ENCODE measurements at regions not wholly inside any gene's neighbourhood (a gene's known extent, or its start where the extent isn't known, plus 50 kb on each side); places are given as distances from the start of the nearest gene placed in this dataset.

DNA sequence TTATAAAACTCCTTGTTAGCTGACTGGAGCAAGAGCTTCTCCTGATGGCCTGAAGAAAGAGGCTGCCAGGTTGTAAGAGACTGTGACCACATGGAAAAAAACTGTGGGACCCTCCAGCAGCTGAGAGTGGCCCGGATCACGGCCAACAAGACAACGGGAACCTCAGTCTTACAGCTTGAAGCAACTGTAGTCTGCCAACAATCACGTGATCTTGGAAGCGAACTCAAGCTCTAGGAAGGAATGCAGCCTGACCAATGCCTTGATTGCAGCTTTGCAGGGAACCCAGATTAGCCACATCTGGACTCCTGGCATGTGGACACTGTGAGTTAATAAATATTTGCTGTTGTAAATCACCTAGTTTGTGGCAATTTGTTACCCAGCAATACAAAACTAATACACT is 442.6 kb upstream of the PRMT6 start:
- no peak overlapping the region for H3K4me3 ChIP-seq
- no peaks in the 10 kb centered on the region for H3K36me3 ChIP-seq
- Mint-ChIP-seq H3K4me1 (no peaks in the 10 kb centered on the region), H3K27me3 (ENCODE audit: insufficient read depth, low read depth) (no peaks in the 10 kb centered on the region), H3K27ac (no peak overlapping the region), H3K9me3 (no peaks in the 10 kb centered on the region), H3K36me3 (no peaks in the 10 kb centered on the region), H3K4me3 (no peak overlapping the region)
- no peak overlapping the region for H3K9ac ChIP-seq
- H3K27me3 ChIP-seq = no peaks in the 10 kb centered on the region
- peak overlapping the region; percentile 50 for H2AFZ ChIP-seq (replicated peaks)
- no peaks in the 10 kb centered on the region for H3F3A ChIP-seq (ENCODE audit: low read depth)
- no peaks in the 10 kb centered on the region for H4K20me1 ChIP-seq (ENCODE audit: low read depth)
- no peak overlapping the region for H3K27ac ChIP-seq
- no peaks in the 10 kb centered on the region for H3K9me3 ChIP-seq (ENCODE audit: low read depth)
- H3K4me1 ChIP-seq = no peaks in the 10 kb centered on the region
- H3K4me2 ChIP-seq = no peak overlapping the region
- DNase-seq (ENCODE audit: low spot score) = peak; percentile 3
- TF ChIP-seq EZH2 (IDR thresholded peaks at IDR 0.05) = no peak
- TF ChIP-seq, protein P1, sequence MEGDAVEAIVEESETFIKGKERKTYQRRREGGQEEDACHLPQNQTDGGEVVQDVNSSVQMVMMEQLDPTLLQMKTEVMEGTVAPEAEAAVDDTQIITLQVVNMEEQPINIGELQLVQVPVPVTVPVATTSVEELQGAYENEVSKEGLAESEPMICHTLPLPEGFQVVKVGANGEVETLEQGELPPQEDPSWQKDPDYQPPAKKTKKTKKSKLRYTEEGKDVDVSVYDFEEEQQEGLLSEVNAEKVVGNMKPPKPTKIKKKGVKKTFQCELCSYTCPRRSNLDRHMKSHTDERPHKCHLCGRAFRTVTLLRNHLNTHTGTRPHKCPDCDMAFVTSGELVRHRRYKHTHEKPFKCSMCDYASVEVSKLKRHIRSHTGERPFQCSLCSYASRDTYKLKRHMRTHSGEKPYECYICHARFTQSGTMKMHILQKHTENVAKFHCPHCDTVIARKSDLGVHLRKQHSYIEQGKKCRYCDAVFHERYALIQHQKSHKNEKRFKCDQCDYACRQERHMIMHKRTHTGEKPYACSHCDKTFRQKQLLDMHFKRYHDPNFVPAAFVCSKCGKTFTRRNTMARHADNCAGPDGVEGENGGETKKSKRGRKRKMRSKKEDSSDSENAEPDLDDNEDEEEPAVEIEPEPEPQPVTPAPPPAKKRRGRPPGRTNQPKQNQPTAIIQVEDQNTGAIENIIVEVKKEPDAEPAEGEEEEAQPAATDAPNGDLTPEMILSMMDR (IDR thresholded peaks at IDR 0.05) = no peak
- no peak for TF ChIP-seq EZH2phosphoT487 (IDR thresholded peaks at IDR 0.05)
- no peaks in the 10 kb centered on the region for H3K79me2 ChIP-seq (ENCODE audit: low read depth)

DNA sequence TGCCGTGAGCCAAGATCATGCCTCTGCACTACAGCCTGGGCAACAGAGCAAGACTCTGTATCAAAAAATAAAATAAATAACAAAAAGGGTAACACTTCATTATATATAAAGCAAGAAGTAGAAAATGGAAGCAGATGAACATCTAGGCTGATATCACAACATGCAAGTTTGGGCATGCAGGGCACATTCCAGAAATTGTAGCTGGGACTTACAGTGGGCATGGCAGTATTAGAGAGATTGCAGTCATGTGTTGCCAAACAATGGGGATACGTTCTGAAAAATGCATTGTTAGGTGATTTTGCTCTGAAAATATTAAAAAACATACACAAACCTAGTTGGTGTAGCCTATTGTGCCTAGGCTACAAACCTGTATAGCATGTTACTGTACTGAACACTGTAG is 441.0 kb upstream of the PRMT6 start:
- H3K4me3 Mint-ChIP-seq = no peak overlapping the region
- no peaks in the 10 kb centered on the region for H3K4me1 Mint-ChIP-seq
- H3K36me3 Mint-ChIP-seq = no peaks in the 10 kb centered on the region
- H3K27ac ChIP-seq = no peak overlapping the region
- DNase-seq (ENCODE audit: low spot score) = no peak
- no peaks in the 10 kb centered on the region for H3K27me3 Mint-ChIP-seq (ENCODE audit: insufficient read depth, low read depth)
- no peaks in the 10 kb centered on the region for H3K9me3 ChIP-seq (ENCODE audit: low read depth)
- no peak overlapping the region for H3K4me2 ChIP-seq
- no peak for TF ChIP-seq EZH2phosphoT487 (IDR thresholded peaks at IDR 0.05)
- TF ChIP-seq, protein P1 (IDR thresholded peaks at IDR 0.05) = no peak
- no peak for TF ChIP-seq EZH2 (IDR thresholded peaks at IDR 0.05)
- no peaks in the 10 kb centered on the region for H3F3A ChIP-seq (ENCODE audit: low read depth)
- no peaks in the 10 kb centered on the region for H3K4me1 ChIP-seq
- no peaks in the 10 kb centered on the region for H3K27me3 ChIP-seq
- no peak overlapping the region for H2AFZ ChIP-seq (replicated peaks)
- no peak overlapping the region for H3K27ac Mint-ChIP-seq
- no peaks in the 10 kb centered on the region for H3K9me3 Mint-ChIP-seq
- no peak overlapping the region for H3K4me3 ChIP-seq
- H3K79me2 ChIP-seq (ENCODE audit: low read depth) = no peaks in the 10 kb centered on the region
- H4K20me1 ChIP-seq (ENCODE audit: low read depth) = no peaks in the 10 kb centered on the region
- H3K9ac ChIP-seq = no peak overlapping the region
- no peaks in the 10 kb centered on the region for H3K36me3 ChIP-seq

DNA sequence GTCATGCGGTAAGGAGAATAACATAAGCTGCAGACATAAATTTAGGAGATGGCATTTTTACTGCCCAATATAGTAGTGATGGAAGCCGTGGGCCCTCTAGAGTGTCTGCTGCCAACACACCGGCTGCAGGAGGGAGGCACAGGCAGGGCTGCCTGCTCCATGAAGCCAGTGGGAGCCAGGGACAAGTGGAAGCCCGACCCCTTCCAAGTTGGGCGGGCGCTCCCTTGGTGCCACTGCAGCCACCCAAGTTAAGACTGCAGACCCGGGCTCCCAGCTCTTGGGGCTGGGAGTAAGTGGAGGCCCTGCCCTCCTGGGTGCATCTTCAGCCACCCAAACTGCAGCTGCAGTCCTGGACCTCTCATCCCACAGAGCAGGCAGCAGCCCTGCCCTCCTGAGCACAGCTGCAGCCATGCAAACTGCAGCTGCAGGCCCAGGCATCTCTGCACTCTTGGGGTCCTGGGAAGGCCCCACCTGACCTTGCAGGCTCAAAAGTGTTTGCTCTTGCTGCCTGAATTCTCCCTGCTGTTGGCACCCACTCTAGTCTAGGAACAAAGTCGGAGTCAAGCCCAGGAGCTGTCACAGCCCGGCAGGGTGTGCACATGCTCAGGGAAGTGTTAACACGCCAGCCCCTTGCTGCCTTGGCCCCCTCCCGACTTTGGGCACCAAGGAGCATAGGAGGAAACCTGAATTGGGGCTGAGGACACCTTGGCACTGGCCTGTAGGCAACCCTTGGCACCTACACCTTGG is 437.2 kb upstream of the PRMT6 start:
- Mint-ChIP-seq H3K4me3 (no peak overlapping the region), H3K27me3 (ENCODE audit: insufficient read depth, low read depth) (no peaks in the 10 kb centered on the region), H3K36me3 (no peaks in the 10 kb centered on the region), H3K9me3 (no peaks in the 10 kb centered on the region), H3K4me1 (no peaks in the 10 kb centered on the region), H3K27ac (no peak overlapping the region)
- Histone ChIP-seq H3F3A (ENCODE audit: low read depth) (no peaks in the 10 kb centered on the region), H3K4me1 (no peaks in the 10 kb centered on the region), H3K4me2 (no peak overlapping the region), H3K79me2 (ENCODE audit: low read depth) (no peaks in the 10 kb centered on the region), H2AFZ (replicated peaks) (no peak overlapping the region), H4K20me1 (ENCODE audit: low read depth) (no peaks in the 10 kb centered on the region), H3K4me3 (no peak overlapping the region), H3K9me3 (ENCODE audit: low read depth) (no peaks in the 10 kb centered on the region), H3K9ac (no peak overlapping the region), H3K27me3 (no peaks in the 10 kb centered on the region), H3K27ac (no peak overlapping the region), H3K36me3 (no peaks in the 10 kb centered on the region)
- no peak for TF ChIP-seq EZH2phosphoT487 (IDR thresholded peaks at IDR 0.05)
- TF ChIP-seq, protein P1 (IDR thresholded peaks at IDR 0.05) = no peak
- no peak for TF ChIP-seq EZH2 (IDR thresholded peaks at IDR 0.05)
- DNase-seq (ENCODE audit: low spot score) = no peak
